ENCODE measurements at regions not wholly inside any gene's neighbourhood (a gene's known extent, or its start where the extent isn't known, plus 50 kb on each side); places are given as distances from the start of the nearest gene placed in this dataset.

GRCh38 chr5:158435161-158435616 is 576.2 kb upstream of the CLINT1 start:
- DNase-seq: peak; percentile 59

GRCh38 chr5:158434749-158435148 is 575.8 kb upstream of the CLINT1 start:
- no peak for DNase-seq

- no peak for DNase-seq
Measured at GRCh38 chr5:158433634-158434033, 574.7 kb upstream of the CLINT1 start.

GRCh38 chr5:158431369-158432029 is 572.6 kb upstream of the CLINT1 start:
- no peak for DNase-seq

GRCh38 chr5:158430798-158431167 is 571.8 kb upstream of the CLINT1 start:
- DNase-seq: no peak

GRCh38 chr5:158430166-158430797 is 571.3 kb upstream of the CLINT1 start:
- DNase-seq: no peak

GRCh38 chr5:158429564-158429963 is 570.6 kb upstream of the CLINT1 start:
- DNase-seq: no peak

- DNase-seq: no peak
Measured at GRCh38 chr5:158423623-158424200, 564.8 kb upstream of the CLINT1 start.

GRCh38 chr5:158422653-158423515 is 563.9 kb upstream of the CLINT1 start:
- no peak for DNase-seq

- DNase-seq: no peak
Measured at GRCh38 chr5:158421319-158421718, 562.4 kb upstream of the CLINT1 start.

GRCh38 chr5:158419186-158419585 is 560.2 kb upstream of the CLINT1 start:
- DNase-seq: no peak

- no peak for DNase-seq
Measured at GRCh38 chr5:158414780-158415179, 555.8 kb upstream of the CLINT1 start.

GRCh38 chr5:158414333-158414762 is 555.4 kb upstream of the CLINT1 start:
- no peak for DNase-seq

GRCh38 chr5:158413122-158413680 is 554.3 kb upstream of the CLINT1 start:
- no peak for DNase-seq

- no peak for DNase-seq
Measured at GRCh38 chr5:158410976-158411375, 552.0 kb upstream of the CLINT1 start.

- no peak for DNase-seq
Measured at GRCh38 chr5:158409507-158409906, 550.6 kb upstream of the CLINT1 start.

GRCh38 chr5:158407824-158408195 is 548.9 kb upstream of the CLINT1 start:
- DNase-seq: no peak

- DNase-seq: peak; percentile 39
Measured at GRCh38 chr5:158406884-158407823, 548.2 kb upstream of the CLINT1 start.

- DNase-seq: no peak
Measured at GRCh38 chr5:158398360-158399201, 539.6 kb upstream of the CLINT1 start.

- DNase-seq: no peak
Measured at GRCh38 chr5:158397278-158397677, 538.3 kb upstream of the CLINT1 start.

- no peak for DNase-seq
Measured at GRCh38 chr5:158394102-158394501, 535.2 kb upstream of the CLINT1 start.

All from activated CD4-positive, alpha-beta T cell treated with anti-CD3 and anti-CD28 coated beads, Interleukin-2, Interleukin-6, amounts not matched to agents 100 ng/mL and 50 ng/mL, durations not matched to agents 16 hours and 8 hours (primary cell).